Smooth muscle cell (in vitro differentiated cells): ENCODE measurements at regions not wholly inside any gene's neighbourhood (a gene's known extent, or its start where the extent isn't known, plus 50 kb on each side); places are given as distances from the start of the nearest gene placed in this dataset.
A peak's percentile ranks its signal among the peaks of the same experiment; 100 is the strongest.

ENCODE experiments used
- DNase-seq: peaks from one replicate; lab custom pipeline; 2025; ENCODE audit not compliant: unreplicated experiment; lab: John Stamatoyannopoulos, UW
- H2AFZ ChIP-seq: fragments of 200-600 bp; sonication (generic); 2 replicates; pipeline ENCODE4 v1.6.0; 2016; ENCODE audit warnings: antibody characterized with exemption, low read depth, mild to moderate bottlenecking
- H3F3A ChIP-seq: fragments of 200-600 bp; sonication (generic); 2 replicates; pipeline ENCODE4 v1.6.0; 2017; ENCODE audit warnings: antibody characterized with exemption, low read depth
- H3K27ac ChIP-seq: fragments of 200-600 bp; sonication (generic); 2 replicates; pipeline ENCODE4 v1.5.1; 2016; ENCODE audit warnings: low read depth, mild to moderate bottlenecking
- H3K27me3 ChIP-seq: fragments of 200-600 bp; sonication (generic); 2 replicates; pipeline ENCODE4 v1.6.1; 2016; ENCODE audit warnings: low read depth, mild to moderate bottlenecking
- H3K36me3 ChIP-seq: fragments of 200-600 bp; sonication (generic); 2 replicates; pipeline ENCODE4 v1.5.1; 2016; ENCODE audit warnings: low read depth
- H3K4me1 ChIP-seq: fragments of 200-600 bp; sonication (generic); 2 replicates; pipeline ENCODE4 v1.5.1; 2016; ENCODE audit warnings: low read depth
- H3K4me2 ChIP-seq: fragments of 200-600 bp; sonication (generic); 2 replicates; pipeline ENCODE4 v1.6.0; 2016; ENCODE audit warnings: mild to moderate bottlenecking
- H3K4me3 ChIP-seq: fragments of 200-600 bp; sonication (generic); 2 replicates; pipeline ENCODE4 v1.5.1; 2016; ENCODE audit warnings: mild to moderate bottlenecking
- H3K79me2 ChIP-seq: fragments of 200-600 bp; sonication (generic); 2 replicates; pipeline ENCODE4 v1.6.0; 2016; ENCODE audit warnings: low read depth, mild to moderate bottlenecking
- H3K9ac ChIP-seq: fragments of 200-600 bp; sonication (generic); 2 replicates; pipeline ENCODE4 v1.6.0; 2016; ENCODE audit warnings: low read depth
- H3K9me3 ChIP-seq: fragments of 200-600 bp; sonication (generic); replicated peaks from 2 replicates; pipeline ENCODE4 v1.5.1; 2016; ENCODE audit warnings: low read depth
- H4K20me1 ChIP-seq: fragments of 200-600 bp; sonication (generic); 2 replicates; pipeline ENCODE4 v1.6.0; 2016; ENCODE audit warnings: low read depth
- WGBS: methylation state at CpG from one replicate; pipeline ENCODE4 v1.1.7; 2016; ENCODE audit warnings: low lambda C conversion rate; 5-methylcytosine and 5-hydroxymethylcytosine counted together
- TF ChIP-seq, protein P1 (sequence below): fragments of 200-600 bp; sonication (generic); IDR thresholded peaks from 2 replicates; pipeline ENCODE4 v1.5.1; 2017; ENCODE audit warnings: borderline replicate concordance, mild to moderate bottlenecking, antibody characterized with exemption; ENCODE audit not compliant: insufficient read depth, poor library complexity, severe bottlenecking

DNA sequence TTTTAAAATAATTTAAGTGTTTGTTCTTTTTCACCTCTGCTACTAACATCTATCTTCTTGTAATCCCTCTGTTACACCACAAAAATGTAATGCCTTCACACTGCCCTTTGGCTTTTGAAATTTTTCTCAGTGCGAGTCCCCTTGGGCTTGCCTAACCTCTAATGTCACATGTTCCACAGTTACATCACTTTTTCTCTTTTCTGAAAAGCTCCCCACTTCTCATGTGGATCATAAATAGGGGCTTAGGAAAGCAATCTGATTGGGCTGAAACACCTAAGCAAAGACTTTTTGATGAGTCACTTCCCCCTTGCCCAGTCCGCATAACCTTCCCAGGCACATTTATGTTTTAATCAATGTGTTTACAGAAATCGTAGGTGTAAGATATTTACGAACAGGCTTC is 288.2 kb downstream of the IPMK start:
- no peaks in the 10 kb centered on the region for H3F3A ChIP-seq
- no peak overlapping the region for H2AFZ ChIP-seq
- peak overlapping the region; percentile 49 for H3K4me2 ChIP-seq
- DNase-seq = no peak
- H3K79me2 ChIP-seq = no peaks in the 10 kb centered on the region
- TF ChIP-seq, protein P1, sequence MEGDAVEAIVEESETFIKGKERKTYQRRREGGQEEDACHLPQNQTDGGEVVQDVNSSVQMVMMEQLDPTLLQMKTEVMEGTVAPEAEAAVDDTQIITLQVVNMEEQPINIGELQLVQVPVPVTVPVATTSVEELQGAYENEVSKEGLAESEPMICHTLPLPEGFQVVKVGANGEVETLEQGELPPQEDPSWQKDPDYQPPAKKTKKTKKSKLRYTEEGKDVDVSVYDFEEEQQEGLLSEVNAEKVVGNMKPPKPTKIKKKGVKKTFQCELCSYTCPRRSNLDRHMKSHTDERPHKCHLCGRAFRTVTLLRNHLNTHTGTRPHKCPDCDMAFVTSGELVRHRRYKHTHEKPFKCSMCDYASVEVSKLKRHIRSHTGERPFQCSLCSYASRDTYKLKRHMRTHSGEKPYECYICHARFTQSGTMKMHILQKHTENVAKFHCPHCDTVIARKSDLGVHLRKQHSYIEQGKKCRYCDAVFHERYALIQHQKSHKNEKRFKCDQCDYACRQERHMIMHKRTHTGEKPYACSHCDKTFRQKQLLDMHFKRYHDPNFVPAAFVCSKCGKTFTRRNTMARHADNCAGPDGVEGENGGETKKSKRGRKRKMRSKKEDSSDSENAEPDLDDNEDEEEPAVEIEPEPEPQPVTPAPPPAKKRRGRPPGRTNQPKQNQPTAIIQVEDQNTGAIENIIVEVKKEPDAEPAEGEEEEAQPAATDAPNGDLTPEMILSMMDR = no peak
- peak overlapping the region; percentile 73 for H3K27ac ChIP-seq
- H3K4me1 ChIP-seq = no peaks in the 10 kb centered on the region
- H3K27me3 ChIP-seq = no peaks in the 10 kb centered on the region
- H3K36me3 ChIP-seq = no peaks in the 10 kb centered on the region
- H3K4me3 ChIP-seq = no peak overlapping the region
- 65% methylated on average over 4 of the region's 4 CpGs for WGBS
- H4K20me1 ChIP-seq = no peaks in the 10 kb centered on the region
- no peaks in the 10 kb centered on the region for H3K9me3 ChIP-seq
- no peak overlapping the region for H3K9ac ChIP-seq

- Histone ChIP-seq H2AFZ (no peak overlapping the region), H3K4me3 (no peak overlapping the region), H3K4me2 (no peak overlapping the region), H3F3A (no peaks in the 10 kb centered on the region), H3K9me3 (no peaks in the 10 kb centered on the region), H3K27me3 (no peaks in the 10 kb centered on the region), H3K9ac (no peak overlapping the region), H3K4me1 (no peaks in the 10 kb centered on the region), H4K20me1 (no peaks in the 10 kb centered on the region), H3K27ac (no peak overlapping the region), H3K36me3 (no peaks in the 10 kb centered on the region), H3K79me2 (no peaks in the 10 kb centered on the region)
- WGBS = 90% methylated on average over 1 of the region's 1 CpG
- no peak for DNase-seq
- TF ChIP-seq, protein P1 = no peak
Observed at GRCh38 chr10:57977262-57977661, 290.4 kb downstream of the IPMK start.

DNA sequence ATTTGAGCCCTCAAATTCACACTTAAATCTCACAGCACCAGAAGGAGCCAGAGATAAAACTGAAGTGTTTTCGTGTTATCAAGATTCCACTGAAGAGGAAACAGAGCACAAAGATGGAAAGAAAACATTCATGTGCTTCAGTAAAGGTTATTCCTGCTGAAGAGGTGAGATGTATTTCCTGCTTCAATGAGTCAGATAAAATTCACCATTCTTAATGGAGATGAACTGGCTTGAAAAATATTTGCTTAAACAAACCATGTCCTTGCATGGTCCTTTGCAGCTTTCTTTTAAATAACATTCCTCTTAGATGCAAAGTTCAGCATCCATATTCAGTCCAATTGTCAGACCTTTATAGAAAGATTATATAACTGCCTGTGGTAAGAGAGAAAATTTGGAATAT is 294.2 kb downstream of the IPMK start:
- no peak for DNase-seq
- no peak overlapping the region for H3K27ac ChIP-seq
- H3K79me2 ChIP-seq = no peaks in the 10 kb centered on the region
- H3K4me1 ChIP-seq = no peaks in the 10 kb centered on the region
- H4K20me1 ChIP-seq = no peaks in the 10 kb centered on the region
- H3K4me3 ChIP-seq = no peak overlapping the region
- H2AFZ ChIP-seq = no peak overlapping the region
- no peaks in the 10 kb centered on the region for H3K27me3 ChIP-seq
- WGBS = 88% methylated on average over 1 of the region's 1 CpG
- no peaks in the 10 kb centered on the region for H3F3A ChIP-seq
- H3K9ac ChIP-seq = no peak overlapping the region
- H3K4me2 ChIP-seq = no peak overlapping the region
- H3K9me3 ChIP-seq = no peaks in the 10 kb centered on the region
- H3K36me3 ChIP-seq = no peaks in the 10 kb centered on the region
- TF ChIP-seq, protein P1 = no peak

GRCh38 chr10:57972783-57973182 is 294.9 kb downstream of the IPMK start:
- TF ChIP-seq, protein P1 = no peak
- no peaks in the 10 kb centered on the region for H3K9me3 ChIP-seq
- H3K4me1 ChIP-seq = no peaks in the 10 kb centered on the region
- no peaks in the 10 kb centered on the region for H3K27me3 ChIP-seq
- no peak overlapping the region for H3K4me2 ChIP-seq
- no peak overlapping the region for H2AFZ ChIP-seq
- no peaks in the 10 kb centered on the region for H4K20me1 ChIP-seq
- no peaks in the 10 kb centered on the region for H3F3A ChIP-seq
- no peak overlapping the region for H3K9ac ChIP-seq
- 87% methylated on average over 2 of the region's 2 CpGs for WGBS
- no peak for DNase-seq
- no peak overlapping the region for H3K4me3 ChIP-seq
- no peak overlapping the region for H3K27ac ChIP-seq
- no peaks in the 10 kb centered on the region for H3K79me2 ChIP-seq
- H3K36me3 ChIP-seq = no peaks in the 10 kb centered on the region
